K562 (cell line): ENCODE measurements at regions not wholly inside any gene's neighbourhood (a gene's known extent, or its start where the extent isn't known, plus 50 kb on each side); places are given as distances from the start of the nearest gene placed in this dataset.

Experiments used
- ATAC-seq: fragments of 200-7000 bp; cut with Tn5 transposase; 3 replicates; pipeline ENCODE4 v1.9.1; 2020; ENCODE audit warnings: moderate library complexity
- BruUV-seq: library from RNA; stranded (reverse); fragments of 400-500 nt; replicated peaks from 2 replicates; lab custom pipeline; 2021; lab: Mats Ljungman, UMichigan
- CTCF ChIA-PET: fragments of 300-600 bp; formaldehyde crosslinking; extraction: SDS; loops from one replicate; lab custom pipeline; 2021; ENCODE audit warnings: low intra/inter-chr PET ratio; lab: Yijun Ruan, JAX
- POLR2A ChIA-PET: fragments of 300-600, 350-650 bp; sonication (Branson Sonifier 250); formaldehyde crosslinking; extraction: SDS; loops from one replicate; lab custom pipeline; 2021; ENCODE audit warnings: antibody characterized with exemption, inconsistent platforms; lab: Yijun Ruan, JAX
- DNase-seq, 4 experiments: peaks; one replicate each; pipeline versions ENCODE4 v3.0.0 to v3.0.0-alpha.2; 2011 to 2018; ENCODE audit warnings: low spot score in 3 of 4, mixed read lengths in 3 of 4; ENCODE audit errors: extremely low read depth in 1 of 4
- FAIRE-seq: peaks from 2 replicates; lab custom pipeline; 2011; peaks lifted over from hg19 to GRCh38; lab: Jason Lieb, UNC
- H2AFZ ChIP-seq: 2 replicates; pipeline ENCODE4 v1.6.0; 2011; ENCODE audit warnings: low read depth, low read length, control low read depth, inconsistent platforms
- H3K27ac ChIP-seq: fragments of 200-600 bp; 3 replicates; pipeline ENCODE4 v1.8.0; 2011; ENCODE audit warnings: low read depth, mild to moderate bottlenecking, control low read depth, inconsistent platforms, low read length, moderate library complexity, mixed read lengths; ENCODE audit errors: extremely low read depth
- H3K27me3 ChIP-seq, 2 experiments: fragments of 300-600 bp in 1 of 2; 2 replicates in 1 of 2; 3 replicates in 1 of 2; pipeline versions ENCODE4 v1.6.0 to v1.8.0; 2011; ENCODE audit warnings: inconsistent platforms in 2 of 2, low read length in 2 of 2, mild to moderate bottlenecking in 1 of 2, mixed read lengths in 1 of 2, moderate library complexity in 1 of 2; ENCODE audit not compliant: control insufficient read depth in 2 of 2, insufficient read depth in 2 of 2
- H3K36me3 ChIP-seq: fragments of 300-600 bp; 3 replicates; pipeline ENCODE4 v1.8.0; 2011; ENCODE audit warnings: mild to moderate bottlenecking, low read length, inconsistent platforms; ENCODE audit not compliant: control insufficient read depth, insufficient read depth
- H3K4me1 ChIP-seq, 2 experiments: fragments of 200-600 bp in 1 of 2; replicated peaks in 1 of 2; 2 replicates in 1 of 2; 3 replicates in 1 of 2; pipeline versions ENCODE4 v1.5.1 to v1.8.0; 2011; ENCODE audit warnings: inconsistent platforms in 2 of 2, low read length in 2 of 2, mild to moderate bottlenecking in 1 of 2, mixed read lengths in 1 of 2, moderate library complexity in 1 of 2; ENCODE audit not compliant: control insufficient read depth in 2 of 2, insufficient read depth in 2 of 2
- H3K4me2 ChIP-seq: 2 replicates; pipeline ENCODE4 v1.6.1; 2011; ENCODE audit warnings: low read length, control low read depth, inconsistent platforms, mixed read lengths; ENCODE audit not compliant: insufficient read depth
- H3K4me3 ChIP-seq: fragments of 200-600 bp; sonication (generic), shearing (Covaris generic); 2 replicates; pipeline ENCODE4 v1.5.1; 2016; ENCODE audit warnings: control low read depth, inconsistent platforms
- H3K79me2 ChIP-seq: fragments of 200-600 bp; 3 replicates; pipeline ENCODE4 v1.8.0; 2011; ENCODE audit warnings: low read length, inconsistent platforms; ENCODE audit not compliant: control insufficient read depth, insufficient read depth
- H3K9ac ChIP-seq, 2 experiments: 2 replicates each; pipeline versions ENCODE4 v1.6.0 to v1.6.1; 2011; ENCODE audit warnings: low read depth in 2 of 2, low read length in 2 of 2, control low read depth in 1 of 2, inconsistent platforms in 1 of 2, mild to moderate bottlenecking in 1 of 2, mixed read lengths in 1 of 2; ENCODE audit not compliant: insufficient read depth in 1 of 2
- H3K9me1 ChIP-seq: one replicate; pipeline ENCODE4 v1.6.0; 2011; ENCODE audit warnings: inconsistent platforms, mild to moderate bottlenecking, low read length, moderate library complexity; ENCODE audit not compliant: control insufficient read depth, insufficient read depth
- H3K9me3 ChIP-seq: replicated peaks from 2 replicates; pipeline ENCODE4 v1.5.1; 2011; ENCODE audit warnings: low read depth, low read length, inconsistent platforms; ENCODE audit not compliant: control insufficient read depth, insufficient read depth
- H4K20me1 ChIP-seq: replicated peaks from 2 replicates; pipeline ENCODE4 v1.6.1; 2011; ENCODE audit warnings: low read length, inconsistent platforms, mixed read lengths; ENCODE audit not compliant: control insufficient read depth, insufficient read depth
- LCOR ChIP-seq: sonication (generic); formaldehyde crosslinking; IDR thresholded peaks from 2 replicates; pipeline ENCODE4 v1.8.0; 2022; ENCODE audit warnings: mild to moderate bottlenecking, missing genetic modification reagents
- MYC ChIP-seq, 2 experiments: fragments of 250-450 bp in 1 of 2; sonication (Bioruptor Pico) in 1 of 2; IDR thresholded peaks; 2 replicates each; pipeline versions ENCODE4 v1.5.1 to v1.6.1; 2012 to 2021; ENCODE audit warnings: low read depth in 2 of 2, borderline replicate concordance in 1 of 2, improper control_type of control experiment in 1 of 2, low read length in 1 of 2, mild to moderate bottlenecking in 1 of 2, moderate library complexity in 1 of 2
- NFIX ChIP-seq: fragments of 250-450 bp; sonication (Bioruptor Pico); IDR thresholded peaks from 2 replicates; pipeline ENCODE4 v1.4.0; 2020; ENCODE audit warnings: low read depth, mild to moderate bottlenecking, moderate library complexity
- POLR2H ChIP-seq: IDR thresholded peaks from 2 replicates; pipeline ENCODE4 v1.6.1; 2016; ENCODE audit warnings: missing genetic modification characterization, low read depth, mild to moderate bottlenecking, control low read depth, missing compliant biosample characterization, moderate library complexity
- TRIM24 ChIP-seq, 2 experiments: fragments of 450-650 bp; IDR thresholded peaks; 2 replicates each; pipeline ENCODE4 v1.6.1; 2016
- USF1 ChIP-seq: sonication (generic); formaldehyde crosslinking; IDR thresholded peaks from 2 replicates; pipeline ENCODE4 v1.9.0; 2022; ENCODE audit warnings: mild to moderate bottlenecking, missing genetic modification reagents
- ZNF12 ChIP-seq: sonication (generic); formaldehyde crosslinking; IDR thresholded peaks from 2 replicates; pipeline ENCODE4 v1.4.0; 2020; ENCODE audit warnings: mild to moderate bottlenecking, missing genetic modification reagents
- ZNF121 ChIP-seq: sonication (generic); formaldehyde crosslinking; conservative IDR thresholded peaks from 2 replicates; pipeline ENCODE4 v1.8.0; 2022; ENCODE audit warnings: missing genetic modification reagents
- ZNF197 ChIP-seq: fragments of 200-800 bp; sonication (Bioruptor generic); IDR thresholded peaks from 2 replicates; pipeline ENCODE4 v1.6.1; 2016; ENCODE audit warnings: low read depth, missing genetic modification characterization, missing compliant biosample characterization
- ZNF41 ChIP-seq: fragments of 250-450 bp; sonication (Bioruptor Pico); conservative IDR thresholded peaks from 2 replicates; pipeline ENCODE4 v1.4.0; 2020; ENCODE audit warnings: mild to moderate bottlenecking
- ZNF639 ChIP-seq, 2 experiments: fragments of 200-800 bp in 1 of 2; sonication (Bioruptor generic) in 1 of 2; sonication (generic) in 1 of 2; formaldehyde crosslinking in 1 of 2; IDR thresholded peaks in 1 of 2; conservative IDR thresholded peaks in 1 of 2; 2 replicates each; pipeline versions ENCODE4 v1.5.0 to v1.6.1; 2016 to 2020; ENCODE audit warnings: missing compliant biosample characterization in 1 of 2, missing genetic modification characterization in 1 of 2, missing genetic modification reagents in 1 of 2
- WGBS: fragments of 100-300 bp; shearing (Covaris generic); methylation state at CpG from one replicate; pipeline ENCODE4 v1.1.6; 2016; ENCODE audit warnings: low coverage, mixed read lengths; ENCODE audit not compliant: insufficient coverage; ENCODE audit errors: missing lambda C conversion rate; 5-methylcytosine and 5-hydroxymethylcytosine counted together
- in situ Hi-C: fragments of 300-500 bp; cut with MboI; formaldehyde crosslinking; loops from 4 replicates; pipeline ENCODE4 v1.15.0; 2018; ENCODE audit warnings: inconsistent platforms, mixed read lengths
- intact Hi-C: fragments of 100-400 bp; cut with micrococcal nuclease; formaldehyde crosslinking; loops from 2 replicates; pipeline ENCODE4 v1.14.2; 2022
- TF ChIP-seq, protein P1 (sequence below): fragments of 250-450 bp; sonication (Bioruptor Pico); IDR thresholded peaks from 2 replicates; pipeline ENCODE4 v1.4.0; 2020
- TF ChIP-seq, protein P2 (sequence below): fragments of 450-650 bp; IDR thresholded peaks from 2 replicates; pipeline ENCODE4 v1.6.1; 2016; ENCODE audit warnings: missing biosample characterization, missing genetic modification characterization

DNA sequence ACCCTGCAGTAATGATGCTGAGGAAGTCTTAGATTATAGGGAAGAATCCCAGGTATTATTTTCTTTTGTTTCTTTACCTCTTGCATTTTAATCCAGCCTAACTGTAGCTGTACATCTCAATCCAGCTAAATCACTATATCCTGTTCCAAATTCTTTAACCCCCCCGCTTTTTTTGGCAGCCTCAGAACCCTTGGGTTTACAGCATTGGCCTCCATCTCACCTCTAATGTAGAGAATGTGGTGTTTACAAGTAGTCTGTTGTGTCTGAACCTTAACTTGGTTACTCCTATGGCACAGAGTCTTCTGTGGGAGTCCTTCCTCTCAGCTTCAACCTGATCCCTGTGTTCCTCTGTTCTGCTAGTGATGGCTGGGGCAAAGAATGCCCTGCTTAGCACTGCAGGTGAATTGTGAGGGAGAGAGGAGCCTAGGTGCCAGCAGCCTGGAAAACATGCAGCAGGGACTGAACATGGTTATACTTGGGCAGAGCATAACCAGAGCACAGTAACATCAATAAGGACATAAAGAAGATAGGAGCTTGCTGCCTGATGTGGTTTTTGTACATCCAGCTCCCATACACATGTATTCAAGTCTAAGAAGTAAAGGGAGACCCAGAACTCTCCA lies 130.2 kb downstream of the FAM124B start:
- Histone ChIP-seq H2AFZ (no peak overlapping the region), H4K20me1 (no peaks in the 10 kb centered on the region), H3K27me3 (no peaks in the 10 kb centered on the region), H3K9me1 (no peaks in the 10 kb centered on the region), H3K79me2 (no peaks in the 10 kb centered on the region), H3K4me3 (no peak overlapping the region), H3K27ac (no peak overlapping the region), H3K9ac (no peak overlapping the region), H3K4me1 (no peaks in the 10 kb centered on the region; a peak in 1 of 5 replicates), H3K36me3 (no peaks in the 10 kb centered on the region), H3K4me2 (no peak overlapping the region), H3K9me3 (no peaks in the 10 kb centered on the region)
- intact Hi-C loops = loop anchor here (1.0 kb wide), 1 partner anchor 10 kb away; no protein-coding TSS in a partner anchor
- FAIRE-seq = no peak
- TF ChIP-seq ZNF41 (CRISPR knock-in tag) (no peak), USF1 (no peak), MYC (IDR thresholded peaks at IDR 0.05; ENCODE audit: low read depth, low read length) (no peak), MYC (CRISPR knock-in tag; IDR thresholded peaks at IDR 0.05; ENCODE audit: borderline replicate concordance, low read depth) (no peak), LCOR (no peak), NFIX (CRISPR knock-in tag) (no peak), ZNF12 (CRISPR knock-in tag) (no peak), ZNF639 (CRISPR knock-in tag; conservative IDR thresholded peaks at IDR 0.05 in 1 of 2, IDR thresholded peaks at IDR 0.05 in 1 of 2) (no peak), POLR2H (no peak), ZNF197 (no peak), TRIM24 (IDR thresholded peaks at IDR 0.05) (no peak), ZNF121 (CRISPR knock-in tag) (no peak)
- TF ChIP-seq, protein P1, sequence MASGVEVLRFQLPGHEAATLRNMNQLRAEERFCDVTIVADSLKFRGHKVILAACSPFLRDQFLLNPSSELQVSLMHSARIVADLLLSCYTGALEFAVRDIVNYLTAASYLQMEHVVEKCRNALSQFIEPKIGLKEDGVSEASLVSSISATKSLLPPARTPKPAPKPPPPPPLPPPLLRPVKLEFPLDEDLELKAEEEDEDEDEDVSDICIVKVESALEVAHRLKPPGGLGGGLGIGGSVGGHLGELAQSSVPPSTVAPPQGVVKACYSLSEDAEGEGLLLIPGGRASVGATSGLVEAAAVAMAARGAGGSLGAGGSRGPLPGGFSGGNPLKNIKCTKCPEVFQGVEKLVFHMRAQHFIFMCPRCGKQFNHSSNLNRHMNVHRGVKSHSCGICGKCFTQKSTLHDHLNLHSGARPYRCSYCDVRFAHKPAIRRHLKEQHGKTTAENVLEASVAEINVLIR (CRISPR knock-in tag) = no peak
- TF ChIP-seq, protein P2, sequence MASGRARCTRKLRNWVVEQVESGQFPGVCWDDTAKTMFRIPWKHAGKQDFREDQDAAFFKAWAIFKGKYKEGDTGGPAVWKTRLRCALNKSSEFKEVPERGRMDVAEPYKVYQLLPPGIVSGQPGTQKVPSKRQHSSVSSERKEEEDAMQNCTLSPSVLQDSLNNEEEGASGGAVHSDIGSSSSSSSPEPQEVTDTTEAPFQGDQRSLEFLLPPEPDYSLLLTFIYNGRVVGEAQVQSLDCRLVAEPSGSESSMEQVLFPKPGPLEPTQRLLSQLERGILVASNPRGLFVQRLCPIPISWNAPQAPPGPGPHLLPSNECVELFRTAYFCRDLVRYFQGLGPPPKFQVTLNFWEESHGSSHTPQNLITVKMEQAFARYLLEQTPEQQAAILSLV (tag) = no peak
- no peak for ATAC-seq
- BruUV-seq = no TSS peak
- in situ Hi-C loops = no loop called here
- POLR2A ChIA-PET = no interaction called here
- WGBS = 0% methylated on average over 1 of the region's 1 CpG
- CTCF ChIA-PET = no interaction called here
- DNase-seq = no peak
